K562 (cell line): ENCODE measurements at regions not wholly inside any gene's neighbourhood (a gene's known extent, or its start where the extent isn't known, plus 50 kb on each side); places are given as distances from the start of the nearest gene placed in this dataset.

ENCODE experiments used
- ATAC-seq: fragments of 200-7000 bp; cut with Tn5 transposase; 3 replicates; pipeline ENCODE4 v1.9.1; 2020; ENCODE audit warnings: moderate library complexity
- BruUV-seq: library from RNA; stranded (reverse); fragments of 400-500 nt; replicated peaks from 2 replicates; lab custom pipeline; 2021; lab: Mats Ljungman, UMichigan
- CTCF ChIA-PET: fragments of 300-600 bp; formaldehyde crosslinking; extraction: SDS; loops from one replicate; lab custom pipeline; 2021; ENCODE audit warnings: low intra/inter-chr PET ratio; lab: Yijun Ruan, JAX
- POLR2A ChIA-PET: fragments of 300-600, 350-650 bp; sonication (Branson Sonifier 250); formaldehyde crosslinking; extraction: SDS; loops from one replicate; lab custom pipeline; 2021; ENCODE audit warnings: antibody characterized with exemption, inconsistent platforms; lab: Yijun Ruan, JAX
- DNase-seq, 4 experiments: peaks; one replicate each; pipeline versions ENCODE4 v3.0.0 to v3.0.0-alpha.2; 2011 to 2018; ENCODE audit warnings: low spot score in 3 of 4, mixed read lengths in 3 of 4; ENCODE audit errors: extremely low read depth in 1 of 4
- FAIRE-seq: peaks from 2 replicates; lab custom pipeline; 2011; peaks lifted over from hg19 to GRCh38; lab: Jason Lieb, UNC
- H2AFZ ChIP-seq: 2 replicates; pipeline ENCODE4 v1.6.0; 2011; ENCODE audit warnings: low read depth, low read length, control low read depth, inconsistent platforms
- H3K27ac ChIP-seq: fragments of 200-600 bp; 3 replicates; pipeline ENCODE4 v1.8.0; 2011; ENCODE audit warnings: low read depth, mild to moderate bottlenecking, control low read depth, inconsistent platforms, low read length, moderate library complexity, mixed read lengths; ENCODE audit errors: extremely low read depth
- H3K27me3 ChIP-seq, 2 experiments: fragments of 300-600 bp in 1 of 2; 2 replicates in 1 of 2; 3 replicates in 1 of 2; pipeline versions ENCODE4 v1.6.0 to v1.8.0; 2011; ENCODE audit warnings: inconsistent platforms in 2 of 2, low read length in 2 of 2, mild to moderate bottlenecking in 1 of 2, mixed read lengths in 1 of 2, moderate library complexity in 1 of 2; ENCODE audit not compliant: control insufficient read depth in 2 of 2, insufficient read depth in 2 of 2
- H3K36me3 ChIP-seq: fragments of 300-600 bp; 3 replicates; pipeline ENCODE4 v1.8.0; 2011; ENCODE audit warnings: mild to moderate bottlenecking, low read length, inconsistent platforms; ENCODE audit not compliant: control insufficient read depth, insufficient read depth
- H3K4me1 ChIP-seq, 2 experiments: fragments of 200-600 bp in 1 of 2; replicated peaks in 1 of 2; 2 replicates in 1 of 2; 3 replicates in 1 of 2; pipeline versions ENCODE4 v1.5.1 to v1.8.0; 2011; ENCODE audit warnings: inconsistent platforms in 2 of 2, low read length in 2 of 2, mild to moderate bottlenecking in 1 of 2, mixed read lengths in 1 of 2, moderate library complexity in 1 of 2; ENCODE audit not compliant: control insufficient read depth in 2 of 2, insufficient read depth in 2 of 2
- H3K4me2 ChIP-seq: 2 replicates; pipeline ENCODE4 v1.6.1; 2011; ENCODE audit warnings: low read length, control low read depth, inconsistent platforms, mixed read lengths; ENCODE audit not compliant: insufficient read depth
- H3K4me3 ChIP-seq: fragments of 200-600 bp; sonication (generic), shearing (Covaris generic); 2 replicates; pipeline ENCODE4 v1.5.1; 2016; ENCODE audit warnings: control low read depth, inconsistent platforms
- H3K79me2 ChIP-seq: fragments of 200-600 bp; 3 replicates; pipeline ENCODE4 v1.8.0; 2011; ENCODE audit warnings: low read length, inconsistent platforms; ENCODE audit not compliant: control insufficient read depth, insufficient read depth
- H3K9ac ChIP-seq, 2 experiments: 2 replicates each; pipeline versions ENCODE4 v1.6.0 to v1.6.1; 2011; ENCODE audit warnings: low read depth in 2 of 2, low read length in 2 of 2, control low read depth in 1 of 2, inconsistent platforms in 1 of 2, mild to moderate bottlenecking in 1 of 2, mixed read lengths in 1 of 2; ENCODE audit not compliant: insufficient read depth in 1 of 2
- H3K9me1 ChIP-seq: one replicate; pipeline ENCODE4 v1.6.0; 2011; ENCODE audit warnings: inconsistent platforms, mild to moderate bottlenecking, low read length, moderate library complexity; ENCODE audit not compliant: control insufficient read depth, insufficient read depth
- H3K9me3 ChIP-seq: replicated peaks from 2 replicates; pipeline ENCODE4 v1.5.1; 2011; ENCODE audit warnings: low read depth, low read length, inconsistent platforms; ENCODE audit not compliant: control insufficient read depth, insufficient read depth
- H4K20me1 ChIP-seq: replicated peaks from 2 replicates; pipeline ENCODE4 v1.6.1; 2011; ENCODE audit warnings: low read length, inconsistent platforms, mixed read lengths; ENCODE audit not compliant: control insufficient read depth, insufficient read depth
- BRCA1 ChIP-seq, 2 experiments: fragments of 450-650 bp in 1 of 2; sonication (generic) in 1 of 2; formaldehyde crosslinking in 1 of 2; IDR thresholded peaks; 2 replicates each; pipeline versions ENCODE4 v1.5.0 to v1.6.1; 2017 to 2020; ENCODE audit warnings: mild to moderate bottlenecking in 1 of 2, missing genetic modification reagents in 1 of 2
- BRD4 ChIP-seq: fragments of 200-600 bp; sonication (generic); IDR thresholded peaks from 2 replicates; pipeline ENCODE4 v1.6.1; 2017; ENCODE audit warnings: inconsistent platforms
- CBFB ChIP-seq: sonication (generic); formaldehyde crosslinking; IDR thresholded peaks from 2 replicates; pipeline ENCODE4 v1.4.0; 2020; ENCODE audit warnings: mild to moderate bottlenecking, missing genetic modification reagents
- CBX5 ChIP-seq: IDR thresholded peaks from 2 replicates; pipeline ENCODE4 v1.6.1; 2014; ENCODE audit warnings: low read depth, borderline replicate concordance
- ESRRB ChIP-seq: fragments of 250-450 bp; sonication (Bioruptor Pico); IDR thresholded peaks from 2 replicates; pipeline ENCODE4 v1.5.0; 2020; ENCODE audit warnings: mild to moderate bottlenecking, moderate library complexity, borderline replicate concordance
- HDAC1 ChIP-seq, 2 experiments: fragments of 450-650 bp; IDR thresholded peaks; 2 replicates each; pipeline ENCODE4 v1.6.1; 2016 to 2017; ENCODE audit warnings: inconsistent platforms in 1 of 2, mild to moderate bottlenecking in 1 of 2, moderate library complexity in 1 of 2
- MAFF ChIP-seq: IDR thresholded peaks from 2 replicates; pipeline ENCODE4 v1.6.1; 2012; ENCODE audit warnings: low read length, improper control_type of control experiment
- PHF20 ChIP-seq: fragments of 450-650 bp; IDR thresholded peaks from 2 replicates; pipeline ENCODE4 v1.6.1; 2018; ENCODE audit not compliant: partially characterized antibody
- RBM17 ChIP-seq: fragments of 200-400 bp; formaldehyde crosslinking; IDR thresholded peaks from 2 replicates; pipeline ENCODE4 v1.6.1; 2017; ENCODE audit warnings: low read depth, mild to moderate bottlenecking, low read length, borderline replicate concordance
- RBM34 ChIP-seq: fragments of 200-400 bp; formaldehyde crosslinking; IDR thresholded peaks from 2 replicates; pipeline ENCODE4 v1.6.1; 2018; ENCODE audit warnings: low read length, borderline replicate concordance; ENCODE audit not compliant: insufficient read depth
- RBM39 ChIP-seq: fragments of 200-400 bp; formaldehyde crosslinking; optimal IDR thresholded peaks from 2 replicates; pipeline ENCODE3; 2018; ENCODE audit warnings: low read depth, low read length
- SP2 ChIP-seq: IDR thresholded peaks from 2 replicates; pipeline ENCODE4 v1.6.1; 2011; ENCODE audit warnings: mild to moderate bottlenecking, low read depth, low read length, moderate library complexity; ENCODE audit not compliant: poor library complexity, severe bottlenecking; ENCODE audit errors: extremely low read depth
- TCF7L2 ChIP-seq: fragments of 150-350 bp; IDR thresholded peaks from 2 replicates; pipeline ENCODE4 v1.6.1; 2016; ENCODE audit warnings: low read depth, mild to moderate bottlenecking, low read length, moderate library complexity
- YBX1 ChIP-seq: fragments of 450-650 bp; IDR thresholded peaks from 2 replicates; pipeline ENCODE4 v1.7.1; 2016; ENCODE audit warnings: mild to moderate bottlenecking
- ZNF121 ChIP-seq: sonication (generic); formaldehyde crosslinking; conservative IDR thresholded peaks from 2 replicates; pipeline ENCODE4 v1.8.0; 2022; ENCODE audit warnings: missing genetic modification reagents
- ZNF143 ChIP-seq: sonication (generic); formaldehyde crosslinking; IDR thresholded peaks from 2 replicates; pipeline ENCODE4 v1.9.0; 2022; ENCODE audit warnings: mild to moderate bottlenecking, missing genetic modification reagents
- in situ Hi-C: fragments of 300-500 bp; cut with MboI; formaldehyde crosslinking; loops from 4 replicates; pipeline ENCODE4 v1.15.0; 2018; ENCODE audit warnings: inconsistent platforms, mixed read lengths
- intact Hi-C: fragments of 100-400 bp; cut with micrococcal nuclease; formaldehyde crosslinking; loops from 2 replicates; pipeline ENCODE4 v1.14.2; 2022
- TF ChIP-seq, protein P1 (sequence below): fragments of 450-650 bp; formaldehyde crosslinking; IDR thresholded peaks from 2 replicates; pipeline ENCODE4 v1.4.0; 2020; ENCODE audit warnings: mild to moderate bottlenecking, moderate library complexity
- TF ChIP-seq, protein P2 (sequence below): fragments of 450-650 bp; IDR thresholded peaks from 2 replicates; pipeline ENCODE4 v1.6.1; 2016; ENCODE audit warnings: missing biosample characterization, missing genetic modification characterization

DNA sequence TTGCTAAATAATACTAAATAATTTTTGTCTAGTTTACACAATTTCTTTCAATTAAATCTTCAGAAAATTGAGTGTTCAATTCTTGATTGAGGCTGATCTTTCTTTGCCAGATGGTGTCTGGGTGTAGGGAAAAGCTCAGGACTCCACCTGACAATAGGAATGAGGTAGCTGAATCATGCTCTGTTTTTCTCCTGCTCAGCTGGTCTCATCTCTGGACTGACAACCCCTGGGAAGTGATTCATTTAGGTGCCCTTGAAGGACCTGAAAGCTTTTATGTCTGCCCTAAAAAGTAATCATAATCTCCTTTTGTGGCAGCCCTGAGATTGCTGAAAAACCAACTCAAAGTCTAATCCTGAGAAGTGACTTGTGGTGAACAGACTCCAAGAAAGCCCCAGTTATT, 255.4 kb downstream of the ETNK1 start:
- no peak for DNase-seq
- in situ Hi-C loops: no loop called here
- Histone ChIP-seq H3K27me3 (no peaks in the 10 kb centered on the region; a peak in 1 of 5 replicates), H3K27ac (no peak overlapping the region), H3K79me2 (no peaks in the 10 kb centered on the region), H4K20me1 (no peaks in the 10 kb centered on the region), H2AFZ (no peak overlapping the region)
- TF ChIP-seq ZNF121 (CRISPR knock-in tag): no peak
- TF ChIP-seq, protein P1, sequence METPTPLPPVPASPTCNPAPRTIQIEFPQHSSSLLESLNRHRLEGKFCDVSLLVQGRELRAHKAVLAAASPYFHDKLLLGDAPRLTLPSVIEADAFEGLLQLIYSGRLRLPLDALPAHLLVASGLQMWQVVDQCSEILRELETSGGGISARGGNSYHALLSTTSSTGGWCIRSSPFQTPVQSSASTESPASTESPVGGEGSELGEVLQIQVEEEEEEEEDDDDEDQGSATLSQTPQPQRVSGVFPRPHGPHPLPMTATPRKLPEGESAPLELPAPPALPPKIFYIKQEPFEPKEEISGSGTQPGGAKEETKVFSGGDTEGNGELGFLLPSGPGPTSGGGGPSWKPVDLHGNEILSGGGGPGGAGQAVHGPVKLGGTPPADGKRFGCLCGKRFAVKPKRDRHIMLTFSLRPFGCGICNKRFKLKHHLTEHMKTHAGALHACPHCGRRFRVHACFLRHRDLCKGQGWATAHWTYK (CRISPR knock-in tag): no peak
- TF ChIP-seq, protein P2, sequence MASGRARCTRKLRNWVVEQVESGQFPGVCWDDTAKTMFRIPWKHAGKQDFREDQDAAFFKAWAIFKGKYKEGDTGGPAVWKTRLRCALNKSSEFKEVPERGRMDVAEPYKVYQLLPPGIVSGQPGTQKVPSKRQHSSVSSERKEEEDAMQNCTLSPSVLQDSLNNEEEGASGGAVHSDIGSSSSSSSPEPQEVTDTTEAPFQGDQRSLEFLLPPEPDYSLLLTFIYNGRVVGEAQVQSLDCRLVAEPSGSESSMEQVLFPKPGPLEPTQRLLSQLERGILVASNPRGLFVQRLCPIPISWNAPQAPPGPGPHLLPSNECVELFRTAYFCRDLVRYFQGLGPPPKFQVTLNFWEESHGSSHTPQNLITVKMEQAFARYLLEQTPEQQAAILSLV: no peak
- no peak for TF ChIP-seq RBM34
- TF ChIP-seq CBX5: no peak
- no peak for TF ChIP-seq RBM39
- TF ChIP-seq PHF20: no peak
- TF ChIP-seq CBFB (CRISPR knock-in tag): no peak
- no peak for TF ChIP-seq MAFF
- TF ChIP-seq ZNF143: no peak
- TF ChIP-seq HDAC1 (IDR thresholded peaks at IDR 0.05): no peak
- no peak for TF ChIP-seq TCF7L2
- TF ChIP-seq SP2: no peak
- no peak for TF ChIP-seq RBM17
- no peak for TF ChIP-seq BRD4
- TF ChIP-seq YBX1: no peak
- no peak for TF ChIP-seq ESRRB (CRISPR knock-in tag)
- no peak for TF ChIP-seq BRCA1 (IDR thresholded peaks at IDR 0.05)
- no peak for TF ChIP-seq BRCA1 (CRISPR knock-in tag; IDR thresholded peaks at IDR 0.05)
- TF ChIP-seq, all 486 proteins: peak for 0
- Histone ChIP-seq H3K4me1 (no peaks in the 10 kb centered on the region; a peak in 1 of 5 replicates), H3K4me3 (no peak overlapping the region), H3K9me1 (no peaks in the 10 kb centered on the region), H3K9ac (no peak overlapping the region), H3K4me2 (no peak overlapping the region), H3K9me3 (no peaks in the 10 kb centered on the region), H3K36me3 (no peaks in the 10 kb centered on the region)
- CTCF ChIA-PET: no interaction called here
- POLR2A ChIA-PET: interaction anchor here (0.7 kb wide), 1 partner anchor 12 kb away, joined by 3 read pairs; no protein-coding TSS in a partner anchor
- no peak for ATAC-seq
- BruUV-seq: no TSS peak
- no peak for FAIRE-seq
- intact Hi-C loops: no loop called here
